GM10266 (cell line): ENCODE measurements at regions not wholly inside any gene's neighbourhood (a gene's known extent, or its start where the extent isn't known, plus 50 kb on each side); places are given as distances from the start of the nearest gene placed in this dataset.

Experiments used
- DNase-seq: peaks from one replicate; pipeline ENCODE4 v3.0.0; 2012; ENCODE audit errors: extremely low spot score
- CTCF ChIP-seq: IDR thresholded peaks from 2 replicates; pipeline ENCODE4 v1.5.1; 2012; ENCODE audit warnings: mild to moderate bottlenecking, low read depth; ENCODE audit not compliant: control insufficient read depth, insufficient read depth; ENCODE audit errors: missing control alignments

GRCh38 chr7:131170440-131171271 lies 157.0 kb upstream of the MKLN1 start:
- TF ChIP-seq CTCF, result no peak
- DNase-seq, result no peak

DNA sequence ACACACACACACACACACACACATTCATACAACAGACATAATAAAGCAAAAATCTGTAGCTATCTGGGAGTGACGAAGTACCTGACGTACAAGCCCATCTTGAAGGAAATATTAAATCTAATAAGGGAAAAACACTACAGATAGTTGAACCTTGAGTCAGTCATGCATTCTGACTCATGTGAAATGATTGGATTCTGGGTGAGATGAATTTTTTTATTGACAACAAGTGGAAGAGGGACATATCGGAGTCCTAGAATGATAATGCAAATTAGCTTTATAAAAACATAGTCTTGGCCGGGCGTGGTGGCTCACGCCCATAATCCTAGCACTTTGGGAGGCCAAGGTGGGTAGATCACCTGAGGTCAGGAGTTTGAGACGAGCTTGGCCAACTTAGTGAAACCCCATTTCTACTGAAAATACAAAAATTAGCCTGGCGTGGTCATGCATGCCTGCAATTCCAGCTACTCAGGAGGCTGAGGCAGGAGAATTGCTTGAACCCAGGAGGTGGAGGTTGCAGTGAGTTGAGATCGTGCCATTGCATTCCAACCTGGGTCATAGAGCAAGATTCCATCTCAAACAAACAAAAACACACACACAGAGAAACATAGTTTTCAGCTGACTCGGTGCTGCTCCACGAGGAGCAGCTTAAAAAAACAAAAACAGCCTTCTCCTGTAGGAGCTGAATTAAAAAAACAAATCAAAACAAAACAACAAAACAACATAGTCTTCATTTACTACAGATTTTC lies 154.4 kb upstream of the MKLN1 start:
- TF ChIP-seq CTCF, result no peak
- DNase-seq, result no peak

- TF ChIP-seq CTCF, result no peak
- DNase-seq, result no peak
These were observed 153.3 kb upstream of the MKLN1 start for GRCh38 chr7:131174391-131174790.

DNA sequence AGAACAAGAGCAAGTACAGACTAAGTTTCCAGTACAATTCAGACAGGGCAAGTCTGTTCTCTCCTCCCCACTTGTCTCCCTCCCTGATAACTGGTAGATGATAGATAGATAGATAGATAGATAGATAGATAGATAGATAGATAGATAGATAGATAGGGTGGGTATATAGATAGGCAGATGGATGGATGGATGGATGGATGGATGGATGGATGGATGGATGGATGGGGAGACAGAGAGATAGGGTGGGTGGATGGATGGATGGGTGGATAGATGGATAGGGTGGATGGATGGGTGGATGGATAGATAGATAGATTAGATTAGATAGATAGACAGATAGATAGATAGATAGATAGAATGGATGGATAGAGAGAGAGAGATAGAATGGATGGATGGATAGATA lies 152.8 kb upstream of the MKLN1 start:
- no peak for DNase-seq
- no peak for TF ChIP-seq CTCF

GRCh38 chr7:131182446-131183058 lies 145.1 kb upstream of the MKLN1 start:
- TF ChIP-seq CTCF, result no peak
- DNase-seq, result no peak

GRCh38 chr7:131183072-131183471 lies 144.6 kb upstream of the MKLN1 start:
- TF ChIP-seq CTCF, result no peak
- DNase-seq, result no peak
